NCI-H2196 treated with DMSO at 0.1 percent for 48 hours (cell line): ENCODE measurements at regions not wholly inside any gene's neighbourhood (a gene's known extent, or its start where the extent isn't known, plus 50 kb on each side); places are given as distances from the start of the nearest gene placed in this dataset.

Experiments
- DNase-seq: peaks from one replicate; lab custom pipeline; 2025; ENCODE audit not compliant: unreplicated experiment; lab: John Stamatoyannopoulos, UW

DNA sequence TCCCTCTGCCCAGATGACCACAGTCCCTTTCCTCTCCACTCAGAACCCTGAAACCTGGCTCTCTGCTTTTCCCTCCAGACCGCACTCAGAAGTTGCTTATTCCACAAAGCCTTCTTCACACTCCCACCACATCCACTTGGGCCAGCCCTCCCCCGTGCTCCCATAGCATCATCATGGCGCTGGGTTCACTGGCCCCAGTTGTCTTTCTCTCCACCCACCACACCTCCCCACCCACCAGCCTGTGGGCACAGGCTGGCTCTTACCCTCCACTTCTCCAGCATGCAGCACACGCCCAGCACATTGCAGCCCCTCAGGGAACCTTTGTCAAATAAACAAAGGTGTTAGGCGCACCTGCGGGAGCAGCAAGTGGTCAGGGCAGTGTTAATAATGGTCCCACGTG is 130.0 kb downstream of the KATNIP start:
- DNase-seq = no peak

DNA sequence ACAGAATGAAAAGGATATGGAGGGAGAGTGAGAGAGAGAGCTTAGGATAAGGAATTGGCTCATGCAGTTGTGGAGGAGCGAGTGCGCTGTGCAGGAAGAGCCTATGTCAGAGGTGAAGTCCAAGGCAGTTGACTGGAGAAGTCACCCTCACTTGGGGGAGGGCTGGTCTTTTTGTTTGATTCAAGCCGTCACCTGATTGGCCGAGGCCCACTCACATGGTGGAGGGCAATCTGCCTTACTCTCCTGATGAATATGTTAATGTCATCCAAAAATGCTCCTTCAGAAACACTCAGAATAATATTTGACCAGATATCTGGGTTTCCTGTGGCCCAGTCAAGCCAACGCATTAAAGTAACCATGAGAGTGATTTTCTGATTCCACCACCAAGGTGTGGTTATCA is 131.7 kb downstream of the KATNIP start:
- DNase-seq = no peak

DNA sequence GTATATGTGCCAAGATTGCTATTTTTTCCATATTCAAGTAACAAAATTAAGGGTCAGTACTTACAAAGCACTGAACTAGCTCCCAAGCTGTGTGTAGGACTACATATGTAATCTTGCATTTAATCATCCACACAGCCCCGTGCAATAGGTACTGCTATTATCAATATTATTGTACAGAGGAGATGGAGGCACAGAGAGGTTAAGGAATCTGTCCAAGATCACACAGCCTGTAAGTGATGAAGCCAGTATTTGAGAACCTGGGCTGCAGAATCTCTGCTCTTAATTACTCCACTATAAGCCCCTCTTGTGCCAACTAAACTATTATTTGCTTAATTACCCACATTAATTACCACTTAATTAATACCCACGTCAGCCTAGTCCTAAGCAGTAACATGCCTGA is 134.1 kb downstream of the KATNIP start:
- no peak for DNase-seq

DNA sequence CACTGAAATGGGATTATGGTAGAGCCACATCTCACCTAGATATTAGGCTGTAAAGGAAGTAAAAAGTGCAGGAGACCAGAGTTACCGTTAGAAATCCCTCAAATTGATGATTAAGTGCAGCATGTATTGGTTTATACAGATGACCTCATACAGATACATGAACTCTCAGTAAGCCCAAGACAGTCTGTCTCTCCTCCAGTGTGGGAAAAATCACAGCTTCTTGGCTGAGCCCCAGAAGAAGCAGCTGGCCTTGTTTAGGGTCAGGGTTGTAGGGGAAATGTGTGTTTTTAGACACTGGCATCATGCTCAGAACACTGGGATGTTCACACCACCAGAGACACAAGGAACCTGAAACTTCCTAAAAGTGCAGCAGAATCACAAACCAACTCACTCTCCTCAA is 135.9 kb downstream of the KATNIP start:
- DNase-seq = no peak

DNA sequence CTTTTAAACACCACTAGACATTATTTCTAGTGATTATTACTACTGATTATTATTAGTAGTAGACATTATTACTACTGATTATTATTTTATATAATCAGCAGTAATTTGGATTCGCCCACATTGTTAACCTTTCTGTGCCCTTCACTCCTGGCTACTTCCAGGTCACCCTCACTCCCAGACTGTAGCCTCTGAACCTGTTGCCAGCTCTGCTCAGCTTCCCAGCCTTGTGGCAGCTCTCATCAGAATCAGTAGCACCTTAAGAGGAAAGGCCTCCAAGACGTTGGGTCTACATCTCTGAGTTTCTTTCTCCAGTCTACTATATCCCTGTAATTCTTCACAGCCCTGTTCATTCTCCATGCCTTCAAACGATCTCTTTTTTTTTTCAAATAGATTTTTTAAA is 137.0 kb downstream of the KATNIP start:
- no peak for DNase-seq

DNA sequence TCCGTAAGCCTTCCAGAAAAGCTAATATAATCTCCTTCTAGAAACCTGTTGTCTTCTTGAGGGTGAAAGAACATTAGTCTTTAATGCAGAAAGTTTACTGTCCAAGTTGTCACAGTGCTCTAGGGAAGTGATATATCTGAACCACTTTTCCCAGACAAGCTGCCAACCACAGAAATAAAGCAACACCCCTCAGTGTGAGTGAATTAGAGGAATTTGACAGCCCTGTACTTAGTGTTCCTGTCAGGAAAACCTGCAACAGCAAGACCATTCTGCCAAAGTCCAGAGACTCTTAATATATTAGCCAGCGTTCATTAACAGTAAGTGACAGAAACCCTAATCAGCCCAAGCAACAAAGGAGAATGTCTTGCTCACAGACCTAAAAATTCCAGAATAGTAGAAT is 137.7 kb downstream of the KATNIP start:
- no peak for DNase-seq

DNA sequence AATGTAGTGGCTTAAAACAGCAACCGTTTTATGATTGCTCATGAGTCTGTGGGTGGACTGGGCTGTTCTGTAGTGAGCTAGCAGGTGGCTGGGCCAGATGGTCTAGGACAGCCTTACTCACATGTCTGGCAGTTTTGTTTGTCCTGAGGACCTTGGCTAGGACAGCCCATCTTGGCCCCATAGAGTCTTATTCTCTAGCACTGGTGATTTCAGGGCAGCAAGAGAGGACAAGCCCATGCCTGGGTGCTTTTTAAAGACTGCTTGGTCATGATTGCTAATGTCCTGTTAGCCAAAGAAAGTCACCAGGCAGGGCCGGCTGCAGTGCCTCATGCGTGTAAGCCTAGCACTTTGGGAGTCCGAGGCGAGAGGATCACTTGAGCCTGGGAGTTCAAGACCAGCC is 139.8 kb downstream of the KATNIP start:
- DNase-seq = no peak

DNA sequence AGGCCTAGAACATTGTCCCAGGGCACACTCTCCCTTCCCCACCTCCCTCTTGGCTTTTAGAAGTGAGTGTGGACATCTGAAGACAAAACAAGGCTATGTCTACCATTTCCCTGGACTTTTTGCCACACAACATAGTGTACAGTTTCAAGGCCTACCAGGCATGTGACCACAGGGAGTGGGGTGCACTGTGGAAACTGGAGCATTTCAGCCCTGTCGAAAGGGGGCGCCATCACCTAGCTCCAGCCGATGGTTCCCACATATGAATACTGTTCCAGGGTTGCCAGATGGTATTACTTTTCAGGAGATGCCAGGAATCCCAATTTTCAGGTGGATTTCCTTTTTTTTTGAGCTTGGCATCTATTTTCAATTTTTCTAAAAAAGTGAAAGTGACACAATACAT is 140.7 kb downstream of the KATNIP start:
- DNase-seq = no peak

DNA sequence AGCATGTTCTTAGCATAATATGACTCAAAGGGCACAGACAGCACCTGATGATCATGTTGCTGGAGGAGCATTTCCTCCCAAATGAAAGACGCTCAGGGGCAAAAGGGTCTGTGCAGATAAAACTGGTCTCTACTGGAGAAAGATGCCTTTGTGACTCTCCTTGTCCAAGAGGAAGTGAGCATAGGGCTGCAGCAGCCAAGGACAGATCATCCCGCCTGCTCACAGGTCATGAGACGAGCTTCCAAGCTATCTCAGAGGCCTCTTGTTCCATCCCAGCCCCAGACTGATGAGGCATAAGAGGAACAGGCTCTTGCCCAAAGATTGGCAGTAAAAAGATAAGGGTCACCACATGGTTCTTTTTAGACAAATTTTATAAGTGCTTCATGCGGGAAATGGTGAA is 141.8 kb downstream of the KATNIP start:
- no peak for DNase-seq

DNA sequence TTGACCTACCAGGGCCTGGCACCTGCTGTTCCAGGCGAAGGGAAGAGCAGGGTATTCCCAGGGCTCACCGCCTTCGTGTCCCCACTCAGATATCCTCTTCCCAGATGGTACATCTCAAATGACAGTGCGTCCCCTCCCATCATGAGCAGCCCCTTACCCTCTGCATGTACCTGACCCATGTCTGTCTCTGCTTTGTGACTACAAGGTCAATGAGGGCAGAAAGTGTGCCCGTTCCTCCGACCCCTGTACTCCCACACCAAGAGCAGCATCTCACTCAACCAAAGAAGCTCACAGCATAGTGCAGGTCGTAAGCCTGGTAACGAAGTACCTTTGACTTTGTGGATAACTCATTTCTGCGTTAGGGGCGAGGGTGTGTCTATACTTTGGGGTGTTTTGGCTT is 142.6 kb downstream of the KATNIP start:
- no peak for DNase-seq

DNA sequence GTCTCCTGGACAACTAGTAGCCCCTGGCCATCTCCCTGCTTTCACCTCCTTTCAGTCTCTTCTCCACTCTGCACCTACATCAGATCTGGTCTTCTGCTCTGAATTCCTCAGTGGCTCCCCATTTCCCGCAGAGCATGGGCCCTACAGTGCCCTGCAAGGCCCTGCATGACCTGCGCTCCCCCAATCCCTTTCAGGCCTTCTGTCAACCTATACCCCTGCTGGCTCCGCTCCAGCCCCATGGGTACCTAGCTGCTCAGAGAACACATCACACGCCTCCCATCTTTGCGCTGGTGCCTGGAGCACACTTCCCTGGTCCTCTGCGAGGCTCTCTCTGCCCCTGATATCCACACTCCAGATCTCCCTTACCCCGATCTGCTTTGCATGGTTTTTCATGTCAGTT is 145.2 kb downstream of the KATNIP start:
- DNase-seq = no peak

DNA sequence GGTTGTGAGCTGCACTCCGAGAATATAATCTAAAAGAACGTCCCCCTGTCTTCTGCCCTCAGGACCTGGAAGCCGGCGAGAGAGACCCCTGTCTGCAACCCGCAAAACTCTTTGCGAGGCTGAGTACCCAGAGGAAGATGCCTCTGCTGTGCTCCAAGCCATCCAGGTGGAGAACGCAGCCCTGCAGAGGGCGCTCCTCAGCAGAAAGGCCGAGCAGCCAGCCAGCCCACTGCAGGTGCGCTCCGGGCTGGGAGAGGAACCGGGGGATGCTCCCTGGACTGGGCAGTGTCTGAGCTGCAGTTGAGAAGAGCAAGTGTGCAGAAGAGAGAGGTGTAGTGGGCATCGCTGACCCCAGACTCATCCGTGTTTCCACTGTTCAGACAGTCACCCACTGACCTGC is 148.3 kb downstream of the KATNIP start:
- no peak for DNase-seq

DNA sequence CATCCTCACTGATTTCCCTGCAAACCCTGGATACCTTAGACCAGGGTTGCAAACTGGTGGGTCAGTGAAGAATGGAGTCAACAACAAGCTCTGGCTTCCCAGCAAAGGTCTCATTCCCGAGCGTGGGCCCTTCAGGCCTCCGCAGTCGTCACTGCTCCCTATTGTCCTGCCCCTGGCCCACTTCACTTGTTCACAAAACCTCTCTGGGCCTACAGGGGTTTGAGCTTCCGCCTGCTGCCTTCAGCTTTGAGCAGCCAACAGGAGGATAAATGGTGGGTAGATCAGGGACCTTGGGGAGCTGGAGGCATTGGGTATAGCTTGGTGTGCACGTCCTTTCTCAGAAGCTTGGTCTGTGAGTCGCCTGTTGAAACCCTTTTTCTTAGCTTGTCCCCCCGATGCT is 148.8 kb downstream of the KATNIP start:
- no peak for DNase-seq

DNA sequence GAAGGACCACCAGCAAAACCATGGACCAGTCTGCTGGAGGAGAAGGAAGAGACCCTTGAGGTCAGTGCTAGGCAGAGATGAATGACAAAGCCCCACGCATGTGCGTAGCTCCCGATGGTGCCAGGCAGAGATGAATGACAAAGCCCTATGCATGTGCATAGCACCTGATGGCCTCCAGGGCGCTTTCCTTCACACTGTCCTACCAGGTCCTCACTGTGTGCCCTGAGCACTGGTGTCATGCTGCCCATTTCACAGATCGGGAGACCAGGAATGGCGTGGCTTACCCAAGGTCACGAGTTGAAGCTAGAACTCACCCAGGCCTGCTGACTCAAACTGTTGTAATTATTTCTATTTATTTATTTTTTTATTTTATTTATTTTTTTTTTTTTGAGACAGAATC is 149.6 kb downstream of the KATNIP start:
- no peak for DNase-seq

DNA sequence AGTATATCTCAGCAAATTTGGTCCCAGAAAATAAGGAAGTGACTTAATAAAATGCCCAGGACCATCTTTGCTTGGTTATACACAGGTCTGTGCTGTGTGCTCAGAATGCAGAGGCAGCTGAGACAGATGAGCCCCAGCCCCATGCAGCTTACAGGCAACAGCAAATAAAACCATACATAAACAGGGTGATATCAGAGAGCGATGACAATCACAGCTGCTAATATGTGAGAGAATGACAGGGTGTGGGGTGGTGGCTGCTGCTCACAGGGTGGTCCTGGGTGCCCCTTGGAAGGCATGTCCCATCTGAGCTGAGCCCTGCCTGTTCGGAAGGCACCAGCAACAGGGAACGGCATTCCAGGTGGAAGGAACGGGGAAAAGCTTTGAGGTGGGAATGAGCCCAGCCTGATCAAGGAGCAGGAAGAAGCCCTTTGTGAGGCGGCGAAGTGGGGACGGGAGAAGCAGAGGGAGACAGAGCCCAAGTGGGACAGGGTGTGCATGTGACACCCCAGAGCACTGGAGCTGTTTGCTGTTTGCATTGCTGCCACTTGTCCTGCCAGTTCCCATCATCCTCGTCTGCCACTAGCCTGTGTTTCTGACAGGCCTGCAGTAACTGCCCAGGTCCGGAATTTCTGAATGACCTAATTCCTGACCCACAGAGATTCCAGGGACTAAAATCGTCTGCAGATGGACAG is 150.5 kb downstream of the KATNIP start:
- DNase-seq = no peak

DNA sequence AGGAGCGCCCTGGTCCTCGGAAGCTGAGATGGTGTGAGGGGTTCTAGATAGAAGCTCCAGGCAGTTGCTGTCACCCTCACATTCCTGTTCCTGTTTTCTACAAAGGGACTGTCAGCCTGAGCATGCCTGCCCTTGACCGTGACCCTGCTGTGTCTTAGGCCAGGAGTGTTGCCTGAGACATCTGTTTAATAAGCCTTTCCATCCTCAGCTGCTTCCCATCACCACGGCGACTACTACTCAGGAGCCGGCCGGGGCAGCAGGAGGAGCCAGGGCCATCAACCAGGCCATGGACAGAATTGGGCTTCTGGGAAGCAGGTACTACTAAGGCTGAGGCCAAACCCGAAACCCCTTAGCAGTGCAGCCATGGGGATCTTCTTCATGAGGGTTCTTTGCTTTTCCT is 151.4 kb downstream of the KATNIP start:
- DNase-seq = no peak

DNA sequence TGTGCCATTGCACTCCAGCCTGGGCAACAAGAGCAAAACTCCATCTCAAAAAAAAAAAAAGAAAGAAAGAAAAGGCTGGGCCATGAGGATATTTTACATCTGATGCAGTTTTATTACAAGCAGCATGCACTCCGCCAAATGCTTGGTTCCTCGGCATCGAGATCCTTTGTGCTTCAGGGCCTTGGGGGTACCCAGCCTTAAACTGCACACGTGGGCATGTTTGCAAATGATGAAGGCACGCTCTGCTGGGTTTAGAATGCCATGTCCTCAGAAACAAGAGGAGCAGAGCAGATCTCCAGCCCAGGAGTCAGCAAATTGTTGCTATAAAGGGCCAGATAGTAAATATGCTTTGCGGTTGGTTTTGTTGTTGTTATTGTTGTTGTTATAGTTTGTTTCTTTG is 153.2 kb downstream of the KATNIP start:
- DNase-seq = no peak

DNA sequence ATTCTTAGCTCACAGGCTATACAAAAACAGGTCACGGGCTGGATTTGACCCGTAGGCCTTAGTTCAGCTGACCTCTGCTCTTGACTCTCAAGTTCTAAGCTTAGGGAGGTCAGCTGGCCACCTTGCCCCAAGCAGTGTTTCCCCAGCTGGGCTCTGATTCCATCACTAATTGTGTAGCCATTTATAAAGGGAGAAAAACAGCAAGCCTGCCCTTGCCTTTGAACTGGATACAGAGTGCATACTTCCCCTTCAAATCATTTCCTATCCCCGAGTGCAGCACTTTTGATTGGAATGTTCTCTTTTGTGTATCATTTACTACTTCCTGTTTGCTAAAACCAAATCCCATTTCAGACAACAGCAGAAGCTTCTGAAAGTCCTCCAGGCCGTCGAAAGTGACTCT is 153.6 kb downstream of the KATNIP start:
- no peak for DNase-seq

DNA sequence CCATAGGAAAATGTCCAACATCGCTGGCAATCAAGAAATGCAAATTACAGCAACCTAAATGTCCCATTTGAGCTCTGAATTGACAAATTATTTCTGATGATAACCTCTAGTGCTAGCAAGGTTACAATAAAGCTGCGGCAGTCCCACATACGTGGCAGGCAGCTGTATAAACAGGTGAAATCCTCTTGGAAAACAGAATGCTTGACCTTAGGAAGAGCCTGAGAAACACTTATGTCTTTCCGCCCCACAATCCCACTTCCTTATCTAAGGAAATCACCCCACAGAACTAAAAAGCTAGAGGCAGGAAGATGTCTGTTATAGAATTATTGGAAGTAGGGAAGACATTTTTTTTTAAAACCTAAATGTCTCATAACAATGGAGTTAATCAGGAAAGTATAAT is 154.3 kb downstream of the KATNIP start:
- DNase-seq = no peak

DNA sequence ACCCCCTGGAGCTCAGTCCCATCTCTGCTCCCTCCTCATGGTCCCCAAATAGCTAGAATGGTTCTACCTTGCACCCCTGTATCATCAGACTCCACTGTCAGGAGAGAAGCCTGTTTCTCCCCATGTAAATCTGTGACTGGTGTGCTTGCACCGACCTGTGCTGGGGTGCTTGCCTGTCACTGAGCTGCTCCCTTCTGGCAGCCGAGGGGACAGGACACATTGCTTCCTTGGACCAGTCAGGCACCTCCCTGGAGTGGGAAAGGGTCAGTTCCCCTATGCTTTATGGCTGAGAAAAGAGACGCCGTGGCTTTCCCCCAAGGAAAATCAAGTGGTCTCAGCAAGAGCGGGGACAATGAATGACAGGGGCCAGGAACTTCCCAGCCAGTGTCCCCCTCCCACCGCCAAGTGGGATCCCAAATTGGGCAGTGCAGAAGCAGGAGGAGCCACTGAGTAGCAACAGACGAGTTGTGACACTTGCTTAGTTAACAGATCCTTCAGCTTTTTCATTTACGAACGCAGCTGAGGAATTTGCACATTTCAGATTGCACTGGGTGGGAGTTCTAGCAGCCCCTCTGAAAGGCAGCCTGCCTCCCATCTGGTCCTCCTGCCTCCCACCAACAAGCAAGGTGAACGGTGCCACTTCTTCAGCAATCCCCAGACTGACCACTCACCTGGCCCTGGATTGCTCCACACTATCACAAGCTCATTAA is 156.4 kb downstream of the KATNIP start:
- DNase-seq = no peak

DNA sequence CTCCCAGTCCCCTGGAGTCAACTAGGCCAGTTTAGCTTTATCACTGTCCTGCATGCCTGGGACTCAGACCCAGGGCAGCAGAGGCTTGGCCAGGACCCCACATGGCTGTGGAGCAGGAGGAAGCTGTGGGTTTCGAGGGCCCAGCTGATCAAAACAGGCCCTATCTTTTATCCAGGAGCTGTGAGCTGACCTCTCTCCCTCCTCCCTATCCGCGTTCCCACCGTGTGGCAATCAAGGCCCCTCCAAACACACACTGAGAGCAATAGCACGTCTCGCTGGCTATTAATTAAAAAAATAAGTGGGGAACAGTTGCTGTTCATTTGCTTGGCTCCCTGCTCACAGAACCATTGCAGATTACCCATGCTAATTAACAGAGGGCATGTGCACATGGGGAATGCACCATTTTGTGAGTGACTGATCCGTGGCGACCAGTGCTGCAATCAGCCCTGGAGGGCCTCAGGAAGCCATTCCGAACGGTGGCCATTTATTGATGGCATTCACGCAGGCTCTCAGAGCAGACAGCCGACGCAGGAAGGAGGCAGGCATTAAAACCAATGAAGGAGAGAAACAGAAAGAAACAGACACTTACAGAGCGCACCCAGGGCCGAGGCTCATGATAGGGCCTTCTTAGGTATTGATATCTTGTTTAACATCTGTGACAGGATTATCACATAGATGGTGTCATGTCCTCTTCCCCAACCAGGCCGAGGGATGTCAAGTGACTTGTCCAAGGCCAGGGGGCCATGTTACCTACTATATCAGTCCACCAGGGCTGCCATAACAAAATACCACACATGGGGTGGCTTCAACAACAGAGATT is 157.1 kb downstream of the KATNIP start:
- no peak for DNase-seq

DNA sequence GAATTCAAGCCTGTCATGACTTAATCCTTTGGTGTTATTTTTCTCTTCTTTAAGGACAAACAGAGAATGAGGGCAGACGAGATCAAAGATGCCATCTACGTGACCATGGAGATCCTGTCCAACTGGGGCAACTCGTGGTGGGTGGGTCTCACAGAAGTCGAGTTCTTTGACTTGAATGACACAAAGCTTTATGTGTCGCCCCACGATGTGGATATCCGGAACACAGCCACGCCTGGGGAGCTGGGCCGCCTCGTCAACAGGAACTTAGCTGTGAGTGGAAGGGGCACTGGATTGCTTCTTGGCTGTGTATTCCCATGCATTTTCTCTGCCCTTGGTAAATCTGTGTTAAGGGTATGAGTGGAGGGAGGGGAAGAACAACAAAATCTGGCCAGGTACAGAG is 158.7 kb downstream of the KATNIP start:
- no peak for DNase-seq
